NCI-H2029 treated with DMSO at 0.1 percent for 48 hours (cell line): ENCODE measurements at regions not wholly inside any gene's neighbourhood (a gene's known extent, or its start where the extent isn't known, plus 50 kb on each side); places are given as distances from the start of the nearest gene placed in this dataset.

Experiments used
- DNase-seq: peaks from one replicate; lab custom pipeline; 2025; lab: John Stamatoyannopoulos, UW

GRCh38 chr3:41104147-41104546, 95.2 kb upstream of the CTNNB1 start:
- DNase-seq: no peak

- DNase-seq: no peak
Observed at GRCh38 chr3:41106691-41107090, 92.6 kb upstream of the CTNNB1 start.

- no peak for DNase-seq
Observed at GRCh38 chr3:41111011-41111410, 88.3 kb upstream of the CTNNB1 start.

- no peak for DNase-seq
Observed at GRCh38 chr3:41112466-41112865, 86.8 kb upstream of the CTNNB1 start.

- no peak for DNase-seq
Observed at GRCh38 chr3:41115069-41115468, 84.2 kb upstream of the CTNNB1 start.

- DNase-seq: no peak
Observed at GRCh38 chr3:41116851-41117250, 82.5 kb upstream of the CTNNB1 start.

GRCh38 chr3:41117398-41117870, 81.9 kb upstream of the CTNNB1 start:
- DNase-seq: peak; percentile 89

- DNase-seq: no peak
Observed at GRCh38 chr3:41118461-41119390, 80.6 kb upstream of the CTNNB1 start.

GRCh38 chr3:41120460-41120859, 78.8 kb upstream of the CTNNB1 start:
- no peak for DNase-seq

- DNase-seq: no peak
Observed at GRCh38 chr3:41125258-41125657, 74.0 kb upstream of the CTNNB1 start.

- DNase-seq: no peak
Observed at GRCh38 chr3:41126472-41126871, 72.8 kb upstream of the CTNNB1 start.

GRCh38 chr3:41126961-41127360, 72.3 kb upstream of the CTNNB1 start:
- no peak for DNase-seq

GRCh38 chr3:41127414-41127813, 71.9 kb upstream of the CTNNB1 start:
- DNase-seq: no peak

GRCh38 chr3:41129731-41130130, 69.6 kb upstream of the CTNNB1 start:
- DNase-seq: no peak

GRCh38 chr3:41131224-41131623, 68.1 kb upstream of the CTNNB1 start:
- no peak for DNase-seq

GRCh38 chr3:41137686-41138111, 61.6 kb upstream of the CTNNB1 start:
- DNase-seq: no peak

- DNase-seq: no peak
Observed at GRCh38 chr3:41138146-41138545, 61.2 kb upstream of the CTNNB1 start.

- no peak for DNase-seq
Observed at GRCh38 chr3:41138601-41139000, 60.7 kb upstream of the CTNNB1 start.

- no peak for DNase-seq
Observed at GRCh38 chr3:41140242-41140641, 59.1 kb upstream of the CTNNB1 start.

- no peak for DNase-seq
Observed at GRCh38 chr3:41141433-41142167, 57.7 kb upstream of the CTNNB1 start.

GRCh38 chr3:41143421-41144031, 55.8 kb upstream of the CTNNB1 start:
- no peak for DNase-seq

- DNase-seq: no peak
Observed at GRCh38 chr3:41144631-41145030, 54.7 kb upstream of the CTNNB1 start.

- no peak for DNase-seq
Observed at GRCh38 chr3:41148478-41148877, 50.8 kb upstream of the CTNNB1 start.
